GM23338 (cell line): ENCODE measurements at regions not wholly inside any gene's neighbourhood (a gene's known extent, or its start where the extent isn't known, plus 50 kb on each side); places are given as distances from the start of the nearest gene placed in this dataset.

Source experiments
- ATAC-seq: fragments of 200-7000 bp; cut with Tn5 transposase; 3 replicates; pipeline ENCODE4 v1.9.1; 2020
- DNase-seq: peaks from one replicate; pipeline ENCODE4 v3.0.0-alpha.2; 2015; ENCODE audit warnings: low spot score
- H2AFZ ChIP-seq: fragments of 200-600 bp; sonication (generic); 2 replicates; pipeline ENCODE4 v1.8.0; 2016; ENCODE audit warnings: antibody characterized with exemption, mild to moderate bottlenecking, moderate library complexity
- H3F3A ChIP-seq: fragments of 200-600 bp; sonication (generic); replicated peaks from 2 replicates; pipeline ENCODE4 v1.8.0; 2017; ENCODE audit warnings: antibody characterized with exemption, mixed run types, low read depth
- H3K27ac ChIP-seq: fragments of 200-600 bp; sonication (generic); 2 replicates; pipeline ENCODE4 v1.6.1; 2016; ENCODE audit warnings: low read depth
- H3K27me3 ChIP-seq: fragments of 200-600 bp; sonication (generic); 2 replicates; pipeline ENCODE4 v1.8.0; 2016; ENCODE audit warnings: mild to moderate bottlenecking, mixed run types, moderate library complexity; ENCODE audit not compliant: insufficient read depth
- H3K36me3 ChIP-seq: fragments of 200-600 bp; sonication (generic); 2 replicates; pipeline ENCODE4 v1.8.0; 2016; ENCODE audit warnings: mild to moderate bottlenecking; ENCODE audit not compliant: insufficient read depth
- H3K4me1 ChIP-seq: fragments of 200-600 bp; sonication (generic); 2 replicates; pipeline ENCODE4 v1.8.0; 2016; ENCODE audit warnings: mild to moderate bottlenecking, moderate library complexity; ENCODE audit not compliant: insufficient read depth
- H3K4me2 ChIP-seq: fragments of 200-600 bp; sonication (generic); 2 replicates; pipeline ENCODE4 v1.7.1; 2017; ENCODE audit warnings: mixed run types
- H3K4me3 ChIP-seq: fragments of 200-600 bp; sonication (generic); 2 replicates; pipeline ENCODE4 v1.6.1; 2016; ENCODE audit warnings: mixed run types
- H3K79me2 ChIP-seq: fragments of 200-600 bp; sonication (generic); replicated peaks from 2 replicates; pipeline ENCODE4 v1.8.0; 2017; ENCODE audit warnings: mild to moderate bottlenecking; ENCODE audit not compliant: insufficient read depth
- H3K9me2 ChIP-seq: fragments of 200-600 bp; sonication (generic); 2 replicates; pipeline ENCODE4 v1.8.0; 2017; ENCODE audit not compliant: insufficient read depth
- H4K20me1 ChIP-seq: fragments of 200-600 bp; sonication (generic); replicated peaks from 2 replicates; pipeline ENCODE4 v1.8.0; 2017; ENCODE audit warnings: mild to moderate bottlenecking; ENCODE audit not compliant: insufficient read depth
- H3K27ac Mint-ChIP-seq: 2 replicates; pipeline ENCODE4 v1.8.0; 2020; ENCODE audit warnings: inconsistent platforms, mild to moderate bottlenecking, moderate library complexity, mixed read lengths
- H3K27me3 Mint-ChIP-seq: 3 replicates; pipeline ENCODE4 v1.8.0; 2022; ENCODE audit warnings: low read depth, mild to moderate bottlenecking, moderate library complexity, mixed read lengths, inconsistent platforms; ENCODE audit not compliant: insufficient read depth, poor library complexity
- H3K36me3 Mint-ChIP-seq: 3 replicates; pipeline ENCODE4 v1.8.0; 2021; ENCODE audit warnings: low read depth, mild to moderate bottlenecking, inconsistent platforms, moderate library complexity, mixed read lengths
- H3K4me1 Mint-ChIP-seq: 3 replicates; pipeline ENCODE4 v1.8.0; 2020; ENCODE audit warnings: mild to moderate bottlenecking, inconsistent platforms, mixed read lengths
- H3K4me3 Mint-ChIP-seq: 3 replicates; pipeline ENCODE4 v1.8.0; 2021; ENCODE audit warnings: moderate library complexity, mild to moderate bottlenecking, inconsistent platforms, mixed read lengths
- H3K9me3 Mint-ChIP-seq: 3 replicates; pipeline ENCODE4 v1.8.0; 2020; ENCODE audit warnings: moderate library complexity, mild to moderate bottlenecking, inconsistent platforms, mixed read lengths
- CREB1 ChIP-seq: fragments of 250-450 bp; sonication (Bioruptor Pico); IDR thresholded peaks from 2 replicates; pipeline ENCODE4 v1.5.0; 2020; ENCODE audit warnings: low read depth, mild to moderate bottlenecking, moderate library complexity
- ETS1 ChIP-seq: IDR thresholded peaks from 2 replicates; pipeline ENCODE4 v1.6.1; 2016; ENCODE audit warnings: antibody characterized with exemption
- EZH2 ChIP-seq: fragments of 200-600 bp; sonication (generic); IDR thresholded peaks from one replicate; pipeline ENCODE4 v1.8.0; 2017; ENCODE audit warnings: antibody characterized with exemption, mild to moderate bottlenecking, low read depth; ENCODE audit not compliant: unreplicated experiment
- EZH2phosphoT487 ChIP-seq: fragments of 200-600 bp; sonication (generic); IDR thresholded peaks from one replicate; pipeline ENCODE4 v1.8.1; 2018; ENCODE audit warnings: antibody characterized with exemption; ENCODE audit not compliant: unreplicated experiment
- JUNB ChIP-seq: IDR thresholded peaks from one replicate; pipeline ENCODE4 v1.6.1; 2016; ENCODE audit warnings: antibody characterized with exemption; ENCODE audit not compliant: unreplicated experiment
- NANOG ChIP-seq: IDR thresholded peaks from 2 replicates; pipeline ENCODE4 v1.6.1; 2016; ENCODE audit warnings: antibody characterized with exemption, borderline replicate concordance
- POLR2AphosphoS5 ChIP-seq: IDR thresholded peaks from 2 replicates; pipeline ENCODE4 v1.6.1; 2016; ENCODE audit warnings: antibody characterized with exemption, low read depth
- REST ChIP-seq: IDR thresholded peaks from one replicate; pipeline ENCODE4 v1.6.1; 2018; ENCODE audit warnings: antibody characterized with exemption; ENCODE audit not compliant: unreplicated experiment
- STAT1 ChIP-seq: IDR thresholded peaks from one replicate; pipeline ENCODE4 v1.6.1; 2016; ENCODE audit warnings: antibody characterized with exemption; ENCODE audit not compliant: unreplicated experiment
- ZNF114 ChIP-seq: fragments of 250-450 bp; sonication (Bioruptor Pico); IDR thresholded peaks from 2 replicates; pipeline ENCODE4 v1.5.0; 2020; ENCODE audit warnings: mild to moderate bottlenecking, moderate library complexity
- ZNF331 ChIP-seq: fragments of 250-450 bp; sonication (Bioruptor Pico); IDR thresholded peaks from 2 replicates; pipeline ENCODE4 v1.5.0; 2020; ENCODE audit warnings: low read depth, mild to moderate bottlenecking, moderate library complexity

- no peak for TF ChIP-seq REST
- no peak for TF ChIP-seq ZNF331
- no peak for TF ChIP-seq ZNF114 (CRISPR knock-in tag)
- TF ChIP-seq JUNB: no peak
- TF ChIP-seq ETS1: no peak
- TF ChIP-seq POLR2AphosphoS5: no peak
- TF ChIP-seq EZH2: no peak
- no peak for TF ChIP-seq EZH2phosphoT487
- TF ChIP-seq CREB1 (CRISPR knock-in tag): no peak
- TF ChIP-seq STAT1: no peak
Observed at GRCh38 chr2:7194950-7195349, 277.7 kb downstream of the RNF144A start (continued).

GRCh38 chr2:7196883-7197282 lies 279.7 kb downstream of the RNF144A start:
- peaks cover 5% of the 10 kb centered on the region; the same call in 2 of the 3 replicates for H3K4me1 Mint-ChIP-seq
- Histone ChIP-seq H3K36me3 (no peaks in the 10 kb centered on the region), H3K79me2 (no peaks in the 10 kb centered on the region), H2AFZ (no peak overlapping the region), H3K27me3 (no peaks in the 10 kb centered on the region), H3K27ac (no peak overlapping the region), H3K4me2 (no peak overlapping the region), H3K4me1 (peaks cover 6% of the 10 kb centered on the region; the same call in 1 of the 2 replicates), H3K4me3 (no peak overlapping the region), H4K20me1 (no peaks in the 10 kb centered on the region), H3F3A (no peaks in the 10 kb centered on the region), H3K9me2 (peaks cover 11% of the 10 kb centered on the region; the same call in 1 of the 2 replicates)
- H3K27ac Mint-ChIP-seq: no peak overlapping the region
- H3K9me3 Mint-ChIP-seq: peaks cover 3% of the 10 kb centered on the region; the same call in 1 of the 3 replicates
- no peak overlapping the region for H3K4me3 Mint-ChIP-seq
- H3K27me3 Mint-ChIP-seq: no peaks in the 10 kb centered on the region
- no peak for TF ChIP-seq NANOG
- no peak for TF ChIP-seq REST
- TF ChIP-seq EZH2: no peak
- TF ChIP-seq STAT1: no peak
- TF ChIP-seq POLR2AphosphoS5: no peak
- no peak for TF ChIP-seq ETS1
- TF ChIP-seq EZH2phosphoT487: no peak
- H3K36me3 Mint-ChIP-seq: no peaks in the 10 kb centered on the region
- ATAC-seq: no peak
- no peak for DNase-seq
